ENCODE measurements at regions not wholly inside any gene's neighbourhood (a gene's known extent, or its start where the extent isn't known, plus 50 kb on each side); places are given as distances from the start of the nearest gene placed in this dataset.

DNA sequence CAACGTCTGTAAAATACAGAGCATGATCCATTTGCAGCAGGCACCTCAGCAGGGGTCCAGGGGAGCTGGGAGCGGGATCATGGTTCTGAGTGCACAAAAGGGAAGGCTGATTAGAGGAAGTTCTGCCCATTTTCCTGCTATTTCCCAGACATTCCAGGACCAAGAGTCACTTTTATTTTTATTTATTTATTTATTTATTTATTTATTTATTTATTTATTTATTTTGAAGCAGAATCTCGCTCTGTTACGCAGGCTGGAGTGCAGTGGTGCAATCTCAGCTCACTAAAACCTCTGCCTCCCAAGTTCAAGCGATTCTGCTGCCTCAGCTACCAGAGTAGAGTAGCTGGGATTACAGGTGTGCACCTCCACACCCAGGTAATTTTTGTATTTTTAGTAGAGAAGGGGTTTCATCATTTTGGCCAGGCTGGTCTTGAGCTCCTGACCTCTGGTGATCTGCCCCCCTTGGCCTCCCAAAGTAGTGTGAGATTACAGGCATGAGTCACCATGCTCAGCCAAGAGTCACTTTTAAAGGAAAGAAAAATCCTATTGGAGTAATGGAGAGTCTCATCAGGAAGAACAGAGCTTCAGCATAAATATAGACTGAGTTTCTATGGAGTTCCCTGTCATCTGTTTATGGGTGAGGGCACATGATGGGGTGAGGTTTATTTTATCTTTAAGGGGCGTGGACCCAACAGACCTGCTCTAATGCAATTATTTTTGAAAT is 355.2 kb downstream of the HAPSTR1 start:
- TF ChIP-seq ZNF70 (CRISPR knock-in tag; IDR thresholded peaks at IDR 0.05) (no peak), OSR1 (CRISPR knock-in tag; IDR thresholded peaks at IDR 0.05) (no peak), ZFP30 (CRISPR knock-in tag; IDR thresholded peaks at IDR 0.05) (no peak), ZFP3 (CRISPR knock-in tag; IDR thresholded peaks at IDR 0.05) (no peak), TOX (CRISPR knock-in tag; IDR thresholded peaks at IDR 0.05; ENCODE audit: borderline replicate concordance) (no peak), ZNF565 (CRISPR knock-in tag; conservative IDR thresholded peaks at IDR 0.05; ENCODE audit: low read depth) (no peak), PATZ1 (CRISPR knock-in tag; IDR thresholded peaks at IDR 0.05; ENCODE audit: borderline replicate concordance) (no peak), ISL1 (CRISPR knock-in tag; IDR thresholded peaks at IDR 0.05) (no peak), CREB5 (CRISPR knock-in tag; IDR thresholded peaks at IDR 0.05; ENCODE audit: low read depth) (no peak)

Measured in SK-N-SH treated with all-trans-retinoic acid at 6 μM for 48 hours (cell line).